ENCODE measurements at regions not wholly inside any gene's neighbourhood (a gene's known extent, or its start where the extent isn't known, plus 50 kb on each side); places are given as distances from the start of the nearest gene placed in this dataset.

GRCh38 chr7:21029006-21029405, 242.3 kb upstream of the SP8 start:
- DNase-seq: no peak

GRCh38 chr7:21030237-21030871, 243.7 kb upstream of the SP8 start:
- no peak for DNase-seq

DNA sequence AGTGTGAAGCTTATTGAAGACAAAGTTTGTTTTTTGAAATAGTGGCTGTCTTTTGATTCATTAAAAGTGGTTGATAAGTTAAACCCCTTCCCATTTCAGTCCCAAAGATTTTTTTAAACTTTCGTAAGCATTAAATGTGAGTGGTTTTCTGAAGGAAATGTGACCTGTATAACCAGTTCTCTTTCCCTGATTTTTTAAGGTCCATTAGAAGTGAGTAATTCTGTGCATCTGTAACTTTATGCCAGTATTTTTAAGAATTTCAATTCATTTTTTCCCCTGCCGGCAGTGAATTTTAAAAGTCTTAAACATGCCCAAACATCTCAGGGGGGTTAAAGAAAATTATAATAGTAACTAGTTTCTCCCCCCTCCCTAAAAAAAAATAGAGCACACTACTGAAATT, 254.6 kb upstream of the SP8 start:
- DNase-seq: no peak

DNA sequence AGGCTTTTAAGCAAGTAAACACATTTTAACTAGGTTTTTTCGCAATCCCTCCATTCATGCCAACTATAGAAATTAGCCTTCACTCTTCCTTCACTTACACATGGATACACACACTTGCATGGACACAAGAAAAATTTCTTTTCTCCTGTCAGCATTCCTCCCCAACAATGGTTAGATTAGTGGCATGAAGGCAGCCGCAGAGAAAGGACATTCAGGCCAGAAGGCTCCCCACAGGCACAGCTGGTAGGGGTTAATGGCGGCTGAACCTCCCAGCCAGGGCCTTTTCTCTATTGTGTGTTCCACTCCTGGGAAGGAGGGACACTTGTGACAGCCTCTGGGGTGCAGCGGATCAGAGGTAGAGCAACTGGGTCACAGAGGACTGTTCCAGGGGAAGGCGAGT, 255.0 kb upstream of the SP8 start:
- DNase-seq: no peak

DNA sequence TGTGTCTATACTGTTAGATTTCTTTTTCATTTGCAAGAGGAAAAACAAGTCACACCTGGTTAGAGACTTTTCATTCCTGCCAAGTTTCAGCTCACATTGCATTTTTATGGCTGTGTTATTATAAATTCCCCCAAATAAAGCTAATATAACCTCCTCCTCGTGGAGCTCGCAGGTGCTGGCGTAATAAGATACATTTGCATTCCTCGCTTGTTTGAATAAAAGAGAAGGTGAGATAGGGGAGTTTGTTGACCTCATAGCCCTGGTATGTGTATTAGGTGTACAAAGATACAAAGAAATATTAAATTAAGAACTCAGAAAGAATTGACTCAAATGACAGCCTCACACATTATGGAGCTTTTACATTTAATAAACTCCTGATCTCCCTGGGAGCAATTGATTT, 257.7 kb upstream of the SP8 start:
- no peak for DNase-seq

DNA sequence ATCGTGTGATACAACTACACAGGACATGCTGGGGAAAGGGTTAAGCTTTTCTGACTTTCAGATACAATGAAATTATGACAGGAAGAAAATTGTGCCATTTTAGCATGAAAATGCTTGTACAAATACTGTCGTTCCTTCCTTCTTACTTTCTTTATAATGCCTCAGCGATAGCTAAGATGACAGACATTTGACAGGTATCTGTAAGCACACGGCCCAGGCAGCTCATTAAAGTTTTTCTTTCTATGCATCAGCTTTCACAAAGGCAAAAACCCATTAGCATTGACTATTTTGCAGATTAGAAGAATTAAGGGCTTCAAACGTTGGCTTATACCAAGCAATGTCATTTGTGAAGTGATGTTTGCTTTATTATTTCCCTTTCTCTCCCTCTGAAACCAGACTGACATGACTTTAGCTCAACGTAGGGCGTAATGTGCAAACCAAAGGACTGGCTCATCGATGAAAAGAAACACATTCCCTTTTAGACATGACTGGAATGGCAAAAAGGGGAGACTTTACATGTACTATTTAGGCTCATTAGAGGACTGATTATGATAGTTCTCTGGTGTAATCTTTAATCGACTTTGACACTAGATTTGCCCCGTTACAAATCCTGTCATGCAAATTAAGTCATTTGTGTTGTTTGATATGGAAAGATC, 258.4 kb upstream of the SP8 start:
- DNase-seq: no peak

- no peak for DNase-seq
Measured at GRCh38 chr7:21051865-21052264, 265.2 kb upstream of the SP8 start.

GRCh38 chr7:21054427-21055112, 267.9 kb upstream of the SP8 start:
- no peak for DNase-seq

GRCh38 chr7:21059069-21059468, 272.4 kb upstream of the SP8 start:
- no peak for DNase-seq

DNA sequence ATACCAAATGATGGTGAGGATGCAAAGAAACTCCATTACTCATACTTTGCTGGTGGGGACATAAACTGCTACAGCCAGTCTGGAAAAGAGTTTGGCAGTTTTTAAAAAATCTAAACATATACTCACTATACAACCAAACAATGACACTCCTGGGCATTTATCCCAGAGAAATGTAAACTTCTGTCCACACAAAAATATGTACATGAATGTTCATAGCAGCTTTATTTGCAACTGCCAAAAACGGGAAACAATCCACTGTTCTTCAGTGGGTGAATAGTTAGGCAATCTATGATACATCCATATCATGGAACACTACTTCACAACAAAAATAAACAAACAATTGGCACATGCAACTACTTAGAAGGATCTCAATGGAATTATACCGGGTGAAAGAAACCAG, 276.4 kb upstream of the SP8 start:
- DNase-seq: no peak

DNA sequence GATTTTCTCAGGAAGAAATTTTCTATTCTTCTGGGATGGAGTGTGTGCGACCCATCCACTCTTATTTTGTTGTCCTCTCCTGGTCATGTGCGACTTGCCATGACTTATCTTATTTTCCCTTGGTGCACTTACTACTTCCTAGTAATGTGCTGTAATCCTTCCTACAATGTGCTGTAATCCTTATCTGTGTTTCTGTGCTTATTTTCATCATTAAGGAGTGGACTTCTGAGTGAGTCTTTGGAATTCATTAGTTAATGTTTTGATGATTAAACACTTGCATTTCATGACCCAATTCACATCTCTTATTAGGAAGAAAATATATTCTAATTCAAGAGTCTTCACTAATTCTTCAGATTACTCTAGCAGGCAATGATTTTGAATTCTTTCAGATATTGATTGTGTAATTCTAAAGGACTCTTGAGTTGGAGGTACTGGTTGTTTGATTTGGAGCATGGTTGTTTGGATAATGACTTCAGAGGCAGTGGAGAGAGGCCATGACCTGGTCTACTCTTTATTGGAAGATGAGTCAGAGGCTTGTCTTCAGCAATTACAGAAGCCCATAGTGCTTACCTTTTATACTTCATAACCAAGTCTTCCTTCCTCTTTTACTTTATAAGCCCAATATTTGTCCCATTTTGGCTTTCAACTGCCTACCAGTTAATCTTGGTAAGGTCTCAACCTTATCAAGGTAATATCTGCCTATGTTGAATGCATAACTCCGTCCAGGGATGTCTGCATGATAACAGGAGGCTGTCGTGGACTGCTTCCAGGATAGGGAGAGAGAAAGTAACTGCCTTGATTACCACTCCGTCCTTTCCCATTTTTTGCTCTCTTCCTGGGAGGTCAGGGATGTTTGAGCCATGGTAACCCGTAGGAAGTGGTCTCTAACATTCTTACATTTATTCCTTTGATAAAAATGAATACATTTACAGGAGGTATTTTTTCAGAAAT, 278.3 kb upstream of the SP8 start:
- DNase-seq: no peak

DNA sequence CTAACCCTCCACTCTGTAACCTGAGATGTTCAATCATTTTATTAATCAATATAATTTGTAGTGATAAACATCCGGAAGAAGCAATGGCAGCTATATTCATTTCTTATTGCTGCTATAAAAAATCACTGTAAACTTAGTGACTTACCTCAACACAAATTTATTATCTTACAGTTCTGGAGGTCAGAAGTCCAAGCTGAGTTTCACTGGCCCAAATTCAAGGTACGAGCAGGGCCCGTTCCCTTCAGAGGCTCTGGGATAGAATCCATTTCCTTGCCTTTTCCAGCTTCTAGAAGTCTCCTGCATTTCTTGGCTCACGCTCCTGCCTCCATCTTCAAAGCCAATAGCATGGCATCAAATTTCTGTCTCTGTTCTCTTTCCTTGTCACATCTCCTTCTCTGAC, 279.5 kb upstream of the SP8 start:
- DNase-seq: no peak

DNA sequence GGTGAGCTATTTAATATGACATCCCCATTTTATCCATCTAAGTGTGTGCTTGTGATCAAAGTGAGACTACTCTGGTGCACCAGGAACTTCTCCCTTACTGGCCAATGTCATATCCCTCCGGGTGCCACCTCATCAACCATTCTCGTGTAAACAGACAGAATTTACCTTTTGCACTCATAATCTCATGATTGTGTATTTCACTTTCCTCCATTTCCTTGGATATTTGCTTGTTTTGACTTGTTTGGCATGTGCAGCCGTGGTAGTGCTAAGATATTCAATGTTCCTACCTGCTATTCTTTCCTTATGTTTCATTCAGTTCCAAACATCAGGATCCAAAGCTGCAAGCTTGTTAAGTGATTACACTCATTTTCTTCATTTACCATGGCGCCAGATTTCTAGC, 280.5 kb upstream of the SP8 start:
- no peak for DNase-seq

- DNase-seq: no peak
Measured at GRCh38 chr7:21070571-21071090, 283.9 kb upstream of the SP8 start.

- no peak for DNase-seq
Measured at GRCh38 chr7:21071561-21072501, 285.1 kb upstream of the SP8 start.

- no peak for DNase-seq
Measured at GRCh38 chr7:21076054-21076453, 289.4 kb upstream of the SP8 start.

GRCh38 chr7:21076574-21076973, 289.9 kb upstream of the SP8 start:
- DNase-seq: no peak

- DNase-seq: no peak
Measured at GRCh38 chr7:21077602-21078001, 290.9 kb upstream of the SP8 start.

GRCh38 chr7:21084286-21084685, 297.6 kb upstream of the SP8 start:
- DNase-seq: no peak

- DNase-seq: no peak
Measured at GRCh38 chr7:21086688-21087087, 300.0 kb upstream of the SP8 start.

DNA sequence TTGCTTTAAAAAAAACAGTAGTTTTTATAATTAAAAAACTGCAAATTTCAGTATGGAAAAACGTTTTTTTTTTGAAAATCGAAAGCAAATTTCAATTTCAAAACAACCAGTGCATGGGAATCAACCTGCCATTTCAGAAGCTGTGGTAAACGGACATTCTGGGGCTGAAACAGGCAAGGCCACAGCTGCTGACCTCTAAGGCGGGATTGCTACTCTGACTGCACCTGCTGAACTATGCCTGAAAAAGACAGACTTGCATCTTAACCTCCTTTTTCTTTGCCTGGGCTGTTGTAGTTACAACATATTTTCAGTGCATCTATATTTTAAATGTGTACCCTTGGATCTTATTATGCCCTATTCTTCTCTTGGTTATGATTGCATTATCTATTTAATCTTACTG, 303.0 kb upstream of the SP8 start:
- no peak for DNase-seq

Data from skin of body (tissue), 1 donor.